ENCODE measurements at regions not wholly inside any gene's neighbourhood (a gene's known extent, or its start where the extent isn't known, plus 50 kb on each side); places are given as distances from the start of the nearest gene placed in this dataset.

DNA sequence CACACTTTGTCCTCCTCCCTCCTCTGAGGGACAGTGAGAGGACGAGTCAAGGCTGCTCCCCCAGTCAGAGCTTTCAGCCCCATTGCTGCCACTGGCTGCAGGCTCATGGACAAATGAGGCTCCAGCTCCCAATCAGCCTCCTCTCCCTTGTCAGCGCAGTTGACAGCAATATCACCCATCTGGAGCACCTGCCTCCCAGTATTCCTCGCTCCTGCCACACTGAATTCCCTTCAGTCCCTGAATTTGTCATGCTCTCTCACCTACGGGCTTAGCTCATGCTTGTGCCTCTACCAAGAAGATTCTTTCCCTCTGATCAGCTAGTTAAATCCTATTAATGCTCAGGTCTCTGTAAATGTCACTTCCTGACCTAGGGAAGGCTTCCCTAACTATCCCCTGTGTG, 54.4 kb upstream of the SYT6 start:
- Histone ChIP-seq H3K9me3 (ENCODE audit: low read length) (no peaks in the 10 kb centered on the region), H3K4me2 (ENCODE audit: low read length) (no peak overlapping the region), H4K20me1 (ENCODE audit: insufficient read depth) (no peaks in the 10 kb centered on the region), H3K36me3 (ENCODE audit: insufficient read depth, low read length) (no peaks in the 10 kb centered on the region), H3K79me2 (replicated peaks; ENCODE audit: insufficient read depth, low read length) (no peaks in the 10 kb centered on the region), H3K4me3 (ENCODE audit: low read length) (peak overlapping the region; percentile 21), H3K9ac (ENCODE audit: low read length) (peak overlapping the region; percentile 9), H3K27me3 (ENCODE audit: insufficient read depth, low read depth, low read length) (no peaks in the 10 kb centered on the region), H2AFZ (ENCODE audit: low read depth, low read length) (no peak overlapping the region), H3K27ac (ENCODE audit: low read length) (peak overlapping the region; percentile 43), H3K9me2 (ENCODE audit: insufficient read depth, low read length) (no peaks in the 10 kb centered on the region), H3F3A (ENCODE audit: insufficient read depth, low read length, poor library complexity, severe bottlenecking) (no peaks in the 10 kb centered on the region)
- TF ChIP-seq EZH2 (IDR thresholded peaks at IDR 0.05; ENCODE audit: borderline replicate concordance, insufficient read depth, low read length, poor library complexity, severe bottlenecking) (no peak), EP300 (conservative IDR thresholded peaks at IDR 0.05; ENCODE audit: poor library complexity, severe bottlenecking) (no peak), POLR2AphosphoS5 (IDR thresholded peaks at IDR 0.05) (no peak), RAD21 (conservative IDR thresholded peaks at IDR 0.05) (no peak), MXI1 (conservative IDR thresholded peaks at IDR 0.05; ENCODE audit: poor library complexity, severe bottlenecking) (no peak), TAF1 (IDR thresholded peaks at IDR 0.05; ENCODE audit: low read depth) (no peak), SMC3 (conservative IDR thresholded peaks at IDR 0.05; ENCODE audit: poor library complexity) (no peak)
- TF ChIP-seq, protein P1, sequence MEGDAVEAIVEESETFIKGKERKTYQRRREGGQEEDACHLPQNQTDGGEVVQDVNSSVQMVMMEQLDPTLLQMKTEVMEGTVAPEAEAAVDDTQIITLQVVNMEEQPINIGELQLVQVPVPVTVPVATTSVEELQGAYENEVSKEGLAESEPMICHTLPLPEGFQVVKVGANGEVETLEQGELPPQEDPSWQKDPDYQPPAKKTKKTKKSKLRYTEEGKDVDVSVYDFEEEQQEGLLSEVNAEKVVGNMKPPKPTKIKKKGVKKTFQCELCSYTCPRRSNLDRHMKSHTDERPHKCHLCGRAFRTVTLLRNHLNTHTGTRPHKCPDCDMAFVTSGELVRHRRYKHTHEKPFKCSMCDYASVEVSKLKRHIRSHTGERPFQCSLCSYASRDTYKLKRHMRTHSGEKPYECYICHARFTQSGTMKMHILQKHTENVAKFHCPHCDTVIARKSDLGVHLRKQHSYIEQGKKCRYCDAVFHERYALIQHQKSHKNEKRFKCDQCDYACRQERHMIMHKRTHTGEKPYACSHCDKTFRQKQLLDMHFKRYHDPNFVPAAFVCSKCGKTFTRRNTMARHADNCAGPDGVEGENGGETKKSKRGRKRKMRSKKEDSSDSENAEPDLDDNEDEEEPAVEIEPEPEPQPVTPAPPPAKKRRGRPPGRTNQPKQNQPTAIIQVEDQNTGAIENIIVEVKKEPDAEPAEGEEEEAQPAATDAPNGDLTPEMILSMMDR (IDR thresholded peaks at IDR 0.05; ENCODE audit: poor library complexity, severe bottlenecking) = no peak
- TF ChIP-seq, protein P2, sequence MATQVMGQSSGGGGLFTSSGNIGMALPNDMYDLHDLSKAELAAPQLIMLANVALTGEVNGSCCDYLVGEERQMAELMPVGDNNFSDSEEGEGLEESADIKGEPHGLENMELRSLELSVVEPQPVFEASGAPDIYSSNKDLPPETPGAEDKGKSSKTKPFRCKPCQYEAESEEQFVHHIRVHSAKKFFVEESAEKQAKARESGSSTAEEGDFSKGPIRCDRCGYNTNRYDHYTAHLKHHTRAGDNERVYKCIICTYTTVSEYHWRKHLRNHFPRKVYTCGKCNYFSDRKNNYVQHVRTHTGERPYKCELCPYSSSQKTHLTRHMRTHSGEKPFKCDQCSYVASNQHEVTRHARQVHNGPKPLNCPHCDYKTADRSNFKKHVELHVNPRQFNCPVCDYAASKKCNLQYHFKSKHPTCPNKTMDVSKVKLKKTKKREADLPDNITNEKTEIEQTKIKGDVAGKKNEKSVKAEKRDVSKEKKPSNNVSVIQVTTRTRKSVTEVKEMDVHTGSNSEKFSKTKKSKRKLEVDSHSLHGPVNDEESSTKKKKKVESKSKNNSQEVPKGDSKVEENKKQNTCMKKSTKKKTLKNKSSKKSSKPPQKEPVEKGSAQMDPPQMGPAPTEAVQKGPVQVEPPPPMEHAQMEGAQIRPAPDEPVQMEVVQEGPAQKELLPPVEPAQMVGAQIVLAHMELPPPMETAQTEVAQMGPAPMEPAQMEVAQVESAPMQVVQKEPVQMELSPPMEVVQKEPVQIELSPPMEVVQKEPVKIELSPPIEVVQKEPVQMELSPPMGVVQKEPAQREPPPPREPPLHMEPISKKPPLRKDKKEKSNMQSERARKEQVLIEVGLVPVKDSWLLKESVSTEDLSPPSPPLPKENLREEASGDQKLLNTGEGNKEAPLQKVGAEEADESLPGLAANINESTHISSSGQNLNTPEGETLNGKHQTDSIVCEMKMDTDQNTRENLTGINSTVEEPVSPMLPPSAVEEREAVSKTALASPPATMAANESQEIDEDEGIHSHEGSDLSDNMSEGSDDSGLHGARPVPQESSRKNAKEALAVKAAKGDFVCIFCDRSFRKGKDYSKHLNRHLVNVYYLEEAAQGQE (IDR thresholded peaks at IDR 0.05; ENCODE audit: borderline replicate concordance) = no peak

DNA sequence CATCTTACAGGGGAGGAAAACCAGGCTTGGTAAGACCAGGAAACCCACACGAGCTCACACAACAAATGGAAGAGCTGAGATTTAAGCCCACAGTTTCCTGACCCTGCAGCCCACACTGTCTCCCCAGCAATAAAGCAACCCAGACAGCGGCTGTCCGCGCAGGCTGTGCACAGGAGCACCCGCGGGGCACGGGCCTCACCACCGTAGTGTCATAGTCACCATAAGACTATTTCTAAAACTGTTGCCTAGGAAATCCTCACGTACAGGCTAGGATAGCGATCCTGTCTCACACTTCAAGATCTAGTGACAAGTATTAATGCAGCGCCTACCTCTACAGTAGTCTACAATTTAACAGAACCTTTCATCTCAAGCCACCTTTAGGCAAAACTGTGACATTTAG, 54.0 kb upstream of the SYT6 start:
- no peak overlapping the region for H2AFZ ChIP-seq (ENCODE audit: low read depth, low read length)
- no peaks in the 10 kb centered on the region for H3K36me3 ChIP-seq (ENCODE audit: insufficient read depth, low read length)
- H3K9me3 ChIP-seq (ENCODE audit: low read length) = no peaks in the 10 kb centered on the region
- H3K79me2 ChIP-seq (replicated peaks; ENCODE audit: insufficient read depth, low read length) = no peaks in the 10 kb centered on the region
- H3K27me3 ChIP-seq (ENCODE audit: insufficient read depth, low read depth, low read length) = no peaks in the 10 kb centered on the region
- H3K27ac ChIP-seq (ENCODE audit: low read length) = peak overlapping the region; percentile 43
- peak overlapping the region; percentile 9 for H3K9ac ChIP-seq (ENCODE audit: low read length)
- no peak overlapping the region for H3K4me2 ChIP-seq (ENCODE audit: low read length)
- no peaks in the 10 kb centered on the region for H3K9me2 ChIP-seq (ENCODE audit: insufficient read depth, low read length)
- TF ChIP-seq EP300 (conservative IDR thresholded peaks at IDR 0.05; ENCODE audit: poor library complexity, severe bottlenecking) = peak; percentile 70
- TF ChIP-seq, protein P1 (IDR thresholded peaks at IDR 0.05; ENCODE audit: poor library complexity, severe bottlenecking) = no peak
- H3F3A ChIP-seq (ENCODE audit: insufficient read depth, low read length, poor library complexity, severe bottlenecking) = no peaks in the 10 kb centered on the region
- no peaks in the 10 kb centered on the region for H4K20me1 ChIP-seq (ENCODE audit: insufficient read depth)
- H3K4me3 ChIP-seq (ENCODE audit: low read length) = peak overlapping the region; percentile 21
